H9 (cell line): ENCODE measurements at regions not wholly inside any gene's neighbourhood (a gene's known extent, or its start where the extent isn't known, plus 50 kb on each side); places are given as distances from the start of the nearest gene placed in this dataset.

ENCODE experiments used
- DNase-seq: peaks from one replicate; pipeline ENCODE4 v3.0.0-alpha.2; 2017
- H2AFZ ChIP-seq: one replicate; pipeline ENCODE4 v1.6.1; 2013; ENCODE audit warnings: mild to moderate bottlenecking, low read length, control low read depth, moderate library complexity
- H2AK5ac ChIP-seq: 2 replicates; pipeline ENCODE4 v1.6.1; 2013; ENCODE audit warnings: low read length, control low read depth, mixed read lengths; ENCODE audit not compliant: insufficient read length
- H2BK120ac ChIP-seq: one replicate; pipeline ENCODE4 v1.6.1; 2013; ENCODE audit warnings: low read depth, mild to moderate bottlenecking, low read length, control low read depth, inconsistent platforms; ENCODE audit not compliant: poor library complexity, severe bottlenecking
- H2BK12ac ChIP-seq: 2 replicates; pipeline ENCODE4 v1.6.1; 2013; ENCODE audit warnings: low read length, control low read depth, mixed read lengths, low read depth; ENCODE audit not compliant: insufficient read length
- H2BK15ac ChIP-seq: 2 replicates; pipeline ENCODE4 v1.6.1; 2013; ENCODE audit warnings: low read depth, low read length, control low read depth
- H2BK20ac ChIP-seq: one replicate; pipeline ENCODE4 v1.6.1; 2013; ENCODE audit warnings: low read depth, mild to moderate bottlenecking, low read length, control low read depth, inconsistent platforms; ENCODE audit not compliant: poor library complexity, severe bottlenecking
- H2BK5ac ChIP-seq: 2 replicates; pipeline ENCODE4 v1.6.1; 2013; ENCODE audit warnings: low read length, control low read depth, mixed read lengths; ENCODE audit not compliant: insufficient read length
- H3K14ac ChIP-seq: 2 replicates; pipeline ENCODE4 v1.6.1; 2013; ENCODE audit warnings: low read length, control low read depth; ENCODE audit not compliant: insufficient read depth
- H3K18ac ChIP-seq: 2 replicates; pipeline ENCODE4 v1.6.1; 2013; ENCODE audit warnings: low read depth, mild to moderate bottlenecking, mixed read lengths, low read length, control low read depth; ENCODE audit not compliant: insufficient read length
- H3K23ac ChIP-seq: 2 replicates; pipeline ENCODE4 v1.6.1; 2013; ENCODE audit warnings: low read length, control low read depth, mixed read lengths, low read depth; ENCODE audit not compliant: insufficient read length
- H3K23me2 ChIP-seq: 2 replicates; pipeline ENCODE4 v1.6.1; 2013; ENCODE audit warnings: low read depth, mild to moderate bottlenecking, mixed read lengths, low read length, control low read depth; ENCODE audit not compliant: insufficient read length, poor library complexity, severe bottlenecking
- H3K27ac ChIP-seq: 2 replicates; pipeline ENCODE4 v1.5.1; 2013; ENCODE audit warnings: low read length, control low read depth, mixed read lengths, low read depth; ENCODE audit not compliant: insufficient read length
- H3K27me3 ChIP-seq: 2 replicates; pipeline ENCODE4 v1.6.1; 2013; ENCODE audit warnings: low read length, control low read depth, inconsistent platforms; ENCODE audit not compliant: insufficient read depth
- H3K4ac ChIP-seq: 2 replicates; pipeline ENCODE4 v1.6.1; 2013; ENCODE audit warnings: low read depth, mild to moderate bottlenecking, control low read depth, inconsistent platforms, low read length, moderate library complexity
- H3K4me1 ChIP-seq: 2 replicates; pipeline ENCODE4 v1.6.1; 2013; ENCODE audit warnings: low read length, control low read depth, inconsistent platforms; ENCODE audit not compliant: insufficient read depth
- H3K4me2 ChIP-seq: 2 replicates; pipeline ENCODE4 v1.6.1; 2013; ENCODE audit warnings: low read length, control low read depth, mixed read lengths; ENCODE audit not compliant: insufficient read length, insufficient read depth
- H3K56ac ChIP-seq: 2 replicates; pipeline ENCODE4 v1.6.1; 2013; ENCODE audit warnings: low read depth, mild to moderate bottlenecking, mixed read lengths, low read length, control low read depth; ENCODE audit not compliant: insufficient read length
- H3K79me1 ChIP-seq: 2 replicates; pipeline ENCODE4 v1.6.1; 2013; ENCODE audit warnings: low read depth, mild to moderate bottlenecking, moderate library complexity, low read length, control low read depth, inconsistent platforms; ENCODE audit not compliant: insufficient read depth, poor library complexity, severe bottlenecking
- H3K79me2 ChIP-seq: 2 replicates; pipeline ENCODE4 v1.6.1; 2013; ENCODE audit warnings: low read length, control low read depth, inconsistent platforms; ENCODE audit not compliant: insufficient read depth
- H3K9ac ChIP-seq: 2 replicates; pipeline ENCODE4 v1.6.1; 2013; ENCODE audit warnings: low read length, control low read depth, mixed read lengths; ENCODE audit not compliant: insufficient read length; ENCODE audit errors: extremely low read depth
- H3K9me3 ChIP-seq: one replicate; pipeline ENCODE4 v1.6.1; 2013; ENCODE audit warnings: low read depth, low read length, inconsistent platforms; ENCODE audit not compliant: control insufficient read depth
- H3T11ph ChIP-seq: one replicate; pipeline ENCODE4 v1.6.1; 2013; ENCODE audit warnings: mild to moderate bottlenecking, low read length, control low read depth, inconsistent platforms
- H4K20me1 ChIP-seq: one replicate; pipeline ENCODE4 v1.6.1; 2013; ENCODE audit not compliant: control insufficient read depth, insufficient read length, insufficient read depth
- H4K5ac ChIP-seq: 2 replicates; pipeline ENCODE4 v1.6.1; 2013; ENCODE audit warnings: low read depth, mild to moderate bottlenecking, mixed read lengths, low read length, control low read depth; ENCODE audit not compliant: insufficient read length
- H4K8ac ChIP-seq: replicated peaks from 2 replicates; pipeline ENCODE4 v1.6.1; 2013; ENCODE audit warnings: low read length, control low read depth, mixed read lengths, low read depth; ENCODE audit not compliant: insufficient read length
- H4K91ac ChIP-seq: 2 replicates; pipeline ENCODE4 v1.6.1; 2013; ENCODE audit warnings: low read depth, mild to moderate bottlenecking, moderate library complexity, mixed read lengths, low read length, control low read depth; ENCODE audit not compliant: insufficient read length
- H3K27ac Mint-ChIP-seq, 3 experiments: 2 replicates in 2 of 3; 3 replicates in 1 of 3; pipeline ENCODE4 v1.8.0; 2020 to 2021; ENCODE audit warnings: mixed read lengths in 3 of 3, mild to moderate bottlenecking in 1 of 3, moderate library complexity in 1 of 3
- H3K27me3 Mint-ChIP-seq: 2 replicates; pipeline ENCODE4 v1.8.0; 2021; ENCODE audit warnings: low read depth, mild to moderate bottlenecking, moderate library complexity, mixed read lengths
- H3K36me3 Mint-ChIP-seq, 3 experiments: 2 replicates in 2 of 3; 3 replicates in 1 of 3; pipeline ENCODE4 v1.8.0; 2020 to 2021; ENCODE audit warnings: low read depth in 3 of 3, mixed read lengths in 3 of 3; ENCODE audit not compliant: insufficient read depth in 1 of 3
- H3K4me1 Mint-ChIP-seq, 2 experiments: 2 replicates each; pipeline ENCODE4 v1.8.0; 2020; ENCODE audit warnings: mixed read lengths in 2 of 2
- H3K4me3 Mint-ChIP-seq, 2 experiments: 2 replicates in 1 of 2; 3 replicates in 1 of 2; pipeline ENCODE4 v1.8.0; 2020 to 2021; ENCODE audit warnings: mild to moderate bottlenecking in 2 of 2, mixed read lengths in 2 of 2, moderate library complexity in 1 of 2
- H3K9me3 Mint-ChIP-seq, 2 experiments: 2 replicates in 1 of 2; 3 replicates in 1 of 2; pipeline ENCODE4 v1.8.0; 2020; ENCODE audit warnings: mild to moderate bottlenecking in 2 of 2, mixed read lengths in 2 of 2, moderate library complexity in 1 of 2
- CTCF ChIP-seq: fragments of 200-600 bp; sonication (generic); conservative IDR thresholded peaks from 3 replicates; pipeline ENCODE4 v1.8.0; 2021; ENCODE audit warnings: antibody characterized with exemption, mild to moderate bottlenecking
- WGBS: extraction: QIAGEN DNeasy Blood & Tissue Kit; methylation state at CpG from one replicate; pipeline ENCODE4 v1.1.7; 2013; ENCODE audit warnings: missing lambda C conversion rate, low lambda C conversion rate, mixed read lengths; ENCODE audit not compliant: insufficient read length; ENCODE audit errors: extremely low coverage; 5-methylcytosine and 5-hydroxymethylcytosine counted together

GRCh38 chr6:141744971-141745370 is 387.8 kb upstream of the GJE1 start:
- Histone ChIP-seq H3K23ac (no peak overlapping the region), H3K9me3 (no peaks in the 10 kb centered on the region), H3K4me2 (no peak overlapping the region), H2BK5ac (no peak overlapping the region), H3K56ac (no peak overlapping the region), H3K4ac (no peak overlapping the region), H3K79me1 (no peaks in the 10 kb centered on the region), H4K91ac (no peak overlapping the region), H3K18ac (no peak overlapping the region), H2AFZ (no peak overlapping the region), H4K20me1 (no peaks in the 10 kb centered on the region), H3T11ph (no peak overlapping the region), H3K27ac (no peak overlapping the region), H3K23me2 (no peaks in the 10 kb centered on the region), H3K9ac (no peak overlapping the region), H3K4me1 (no peaks in the 10 kb centered on the region), H2BK12ac (no peak overlapping the region), H2BK120ac (no peak overlapping the region), H2AK5ac (no peak overlapping the region), H3K27me3 (no peaks in the 10 kb centered on the region), H4K5ac (no peak overlapping the region), H2BK15ac (no peak overlapping the region), H3K14ac (no peak overlapping the region), H3K79me2 (no peaks in the 10 kb centered on the region), H2BK20ac (no peak overlapping the region), H4K8ac (no peak overlapping the region)
- Mint-ChIP-seq H3K9me3 (peaks cover 6 to 9% of the 10 kb centered on the region in 2 experiments; a peak in 3 of 5 replicates), H3K4me1 (peaks cover 0 to 7% of the 10 kb centered on the region in 2 experiments; a peak in 2 of 4 replicates), H3K27me3 (no peaks in the 10 kb centered on the region), H3K4me3 (no peak overlapping the region), H3K27ac (no peak overlapping the region), H3K36me3 (peaks cover 6 to 18% (median 8%) of the 10 kb centered on the region in 3 experiments; a peak in 5 of 7 replicates)
- no peak for TF ChIP-seq CTCF
- no peak for DNase-seq
- no CpG with 5 or more reads among the region's 3 CpGs for WGBS
